BE2C (cell line): ENCODE measurements at regions not wholly inside any gene's neighbourhood (a gene's known extent, or its start where the extent isn't known, plus 50 kb on each side); places are given as distances from the start of the nearest gene placed in this dataset.
"Not testable (repeated sequence)": the region's sequence is repeated elsewhere in the genome, so short reads cannot be mapped to it uniquely, and the experiment has no call there.

Source experiments
- DNase-seq: peaks from one replicate; pipeline ENCODE4 v3.0.0-alpha.2; 2020
- H3K27me3 ChIP-seq: fragments of 250-450 bp; sonication (Bioruptor Pico); 2 replicates; pipeline ENCODE4 v1.5.1; 2020; ENCODE audit warnings: mild to moderate bottlenecking
- H3K36me3 ChIP-seq: fragments of 250-450 bp; sonication (Bioruptor Pico); 2 replicates; pipeline ENCODE4 v1.5.1; 2020; ENCODE audit warnings: mild to moderate bottlenecking
- H3K4me1 ChIP-seq: fragments of 250-450 bp; sonication (Bioruptor Pico); 2 replicates; pipeline ENCODE4 v1.5.1; 2020
- H3K4me3 ChIP-seq: 2 replicates; pipeline ENCODE4 v1.5.1; 2011; ENCODE audit warnings: low read depth, low read length
- H3K9me3 ChIP-seq: fragments of 250-450 bp; sonication (Bioruptor Pico); 2 replicates; pipeline ENCODE4 v1.5.1; 2020
- TF ChIP-seq, protein P1 (sequence below): IDR thresholded peaks from 2 replicates; pipeline ENCODE4 v1.5.1; 2012; ENCODE audit warnings: mild to moderate bottlenecking, low read depth, low read length

DNA sequence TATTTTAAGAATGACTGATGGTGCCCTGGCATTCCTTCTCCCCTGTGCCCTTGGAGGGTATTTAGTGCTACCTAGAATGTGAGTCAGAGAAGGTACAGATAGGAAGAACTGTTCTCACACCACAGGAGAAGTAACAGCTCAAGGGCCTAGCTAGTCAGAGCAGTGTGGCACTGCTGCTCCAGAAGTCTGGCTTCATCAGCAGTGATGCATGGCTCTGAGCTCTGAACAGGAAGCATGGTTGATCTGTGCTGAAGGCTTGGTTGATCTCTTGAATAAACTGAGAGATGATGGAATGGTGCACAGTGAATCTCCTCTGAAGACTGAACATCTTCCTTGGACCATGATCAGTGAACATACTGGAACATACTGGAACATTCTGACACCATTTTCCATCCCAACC, 425.3 kb upstream of the SLC35B3 start:
- Histone ChIP-seq H3K36me3 (no peaks in the 10 kb centered on the region), H3K9me3 (no peaks in the 10 kb centered on the region), H3K27me3 (no peaks in the 10 kb centered on the region), H3K4me1 (no peaks in the 10 kb centered on the region), H3K4me3 (no peak overlapping the region)
- no peak for DNase-seq
- TF ChIP-seq, protein P1, sequence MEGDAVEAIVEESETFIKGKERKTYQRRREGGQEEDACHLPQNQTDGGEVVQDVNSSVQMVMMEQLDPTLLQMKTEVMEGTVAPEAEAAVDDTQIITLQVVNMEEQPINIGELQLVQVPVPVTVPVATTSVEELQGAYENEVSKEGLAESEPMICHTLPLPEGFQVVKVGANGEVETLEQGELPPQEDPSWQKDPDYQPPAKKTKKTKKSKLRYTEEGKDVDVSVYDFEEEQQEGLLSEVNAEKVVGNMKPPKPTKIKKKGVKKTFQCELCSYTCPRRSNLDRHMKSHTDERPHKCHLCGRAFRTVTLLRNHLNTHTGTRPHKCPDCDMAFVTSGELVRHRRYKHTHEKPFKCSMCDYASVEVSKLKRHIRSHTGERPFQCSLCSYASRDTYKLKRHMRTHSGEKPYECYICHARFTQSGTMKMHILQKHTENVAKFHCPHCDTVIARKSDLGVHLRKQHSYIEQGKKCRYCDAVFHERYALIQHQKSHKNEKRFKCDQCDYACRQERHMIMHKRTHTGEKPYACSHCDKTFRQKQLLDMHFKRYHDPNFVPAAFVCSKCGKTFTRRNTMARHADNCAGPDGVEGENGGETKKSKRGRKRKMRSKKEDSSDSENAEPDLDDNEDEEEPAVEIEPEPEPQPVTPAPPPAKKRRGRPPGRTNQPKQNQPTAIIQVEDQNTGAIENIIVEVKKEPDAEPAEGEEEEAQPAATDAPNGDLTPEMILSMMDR: no peak

DNA sequence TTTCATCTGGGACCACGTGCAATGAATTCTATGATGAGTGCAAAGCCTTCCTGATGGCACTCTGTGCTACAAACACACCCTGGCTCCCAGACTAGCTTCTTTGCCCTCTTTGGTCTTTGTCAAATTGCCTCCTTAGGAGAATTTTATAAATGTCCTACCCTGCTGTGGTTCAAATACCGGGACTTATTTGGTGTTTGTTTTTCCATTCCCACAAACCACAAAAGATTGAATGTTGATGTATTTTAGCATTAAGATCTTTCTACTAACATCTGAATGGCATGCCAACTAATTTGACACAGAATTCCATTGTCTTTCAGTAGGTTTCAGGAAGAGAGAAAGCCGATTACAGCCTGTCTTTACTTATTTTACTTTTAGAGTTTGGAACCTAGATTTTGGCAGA, 424.2 kb upstream of the SLC35B3 start:
- TF ChIP-seq, protein P1: no peak
- Histone ChIP-seq H3K36me3 (no peaks in the 10 kb centered on the region), H3K27me3 (no peaks in the 10 kb centered on the region), H3K4me1 (no peaks in the 10 kb centered on the region), H3K9me3 (no peaks in the 10 kb centered on the region), H3K4me3 (no peak overlapping the region)
- no peak for DNase-seq

DNA sequence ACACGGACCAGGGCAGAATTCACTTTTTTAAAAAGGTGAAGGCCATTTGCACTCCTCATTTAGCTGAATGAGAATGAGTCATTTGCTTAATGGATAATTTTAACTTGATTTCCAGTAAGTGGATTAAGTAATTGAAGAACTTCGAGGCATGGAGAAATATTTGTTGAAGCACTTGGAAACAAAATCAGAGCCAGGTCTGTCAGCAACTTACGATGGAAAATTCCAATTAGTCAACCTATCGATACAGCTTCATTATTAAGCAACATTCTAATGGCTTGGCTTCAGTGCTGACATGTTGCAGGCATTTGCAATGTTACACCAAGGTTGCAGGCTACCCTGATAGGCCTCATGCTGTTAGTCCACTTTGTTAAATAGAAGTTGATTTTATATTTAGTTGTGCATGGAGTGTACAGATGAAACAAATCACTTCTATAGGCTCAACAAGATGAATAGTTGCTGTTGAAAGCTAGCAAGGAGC, 423.5 kb upstream of the SLC35B3 start:
- Histone ChIP-seq H3K27me3 (no peaks in the 10 kb centered on the region), H3K4me1 (no peaks in the 10 kb centered on the region), H3K36me3 (no peaks in the 10 kb centered on the region), H3K9me3 (no peaks in the 10 kb centered on the region), H3K4me3 (no peak overlapping the region)
- TF ChIP-seq, protein P1: no peak
- no peak for DNase-seq

DNA sequence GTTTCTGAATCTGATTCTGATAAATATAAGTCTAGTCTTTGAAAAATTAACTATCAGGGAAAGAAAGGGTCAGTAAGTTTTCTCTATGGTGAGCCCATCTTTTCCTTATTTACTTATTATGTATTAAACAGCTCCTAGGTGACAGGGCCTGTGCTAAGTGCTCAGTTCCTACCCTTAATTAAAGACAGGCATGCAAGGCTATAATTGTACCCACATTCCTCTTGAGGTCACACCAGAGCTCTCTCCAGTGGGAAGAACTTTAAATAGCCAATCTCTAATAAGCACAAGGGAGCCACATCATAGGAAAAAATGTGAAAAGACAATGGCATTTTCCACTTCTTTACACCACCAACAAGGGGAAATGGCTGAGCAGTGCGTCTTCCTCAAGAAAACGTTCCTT, 421.8 kb upstream of the SLC35B3 start:
- Histone ChIP-seq H3K27me3 (no peaks in the 10 kb centered on the region), H3K4me3 (no peak overlapping the region), H3K4me1 (no peaks in the 10 kb centered on the region), H3K9me3 (no peaks in the 10 kb centered on the region), H3K36me3 (no peaks in the 10 kb centered on the region)
- no peak for DNase-seq
- TF ChIP-seq, protein P1: no peak

DNA sequence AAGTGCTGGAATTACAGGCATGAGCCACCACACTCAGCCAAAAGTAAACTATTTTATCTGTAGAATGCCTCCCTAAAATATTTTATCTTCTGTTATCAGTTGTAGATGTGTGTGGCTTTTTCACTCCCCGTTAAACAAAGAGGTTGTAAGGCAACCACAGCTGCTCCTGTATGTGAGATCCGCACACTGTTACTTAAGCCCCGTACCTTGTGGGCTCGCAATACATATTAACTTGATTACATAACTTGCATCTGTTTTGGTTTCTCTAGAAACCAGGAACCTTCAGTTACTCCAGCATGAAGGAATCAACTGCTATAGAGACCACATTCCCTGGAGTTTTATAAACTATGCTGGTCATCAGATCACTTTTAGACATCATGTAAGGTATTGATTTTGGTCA, 420.1 kb upstream of the SLC35B3 start:
- no peaks in the 10 kb centered on the region for H3K4me1 ChIP-seq
- TF ChIP-seq, protein P1: no peak
- DNase-seq: no peak
- no peak overlapping the region for H3K4me3 ChIP-seq
- no peaks in the 10 kb centered on the region for H3K9me3 ChIP-seq
- no peaks in the 10 kb centered on the region for H3K27me3 ChIP-seq
- no peaks in the 10 kb centered on the region for H3K36me3 ChIP-seq

DNA sequence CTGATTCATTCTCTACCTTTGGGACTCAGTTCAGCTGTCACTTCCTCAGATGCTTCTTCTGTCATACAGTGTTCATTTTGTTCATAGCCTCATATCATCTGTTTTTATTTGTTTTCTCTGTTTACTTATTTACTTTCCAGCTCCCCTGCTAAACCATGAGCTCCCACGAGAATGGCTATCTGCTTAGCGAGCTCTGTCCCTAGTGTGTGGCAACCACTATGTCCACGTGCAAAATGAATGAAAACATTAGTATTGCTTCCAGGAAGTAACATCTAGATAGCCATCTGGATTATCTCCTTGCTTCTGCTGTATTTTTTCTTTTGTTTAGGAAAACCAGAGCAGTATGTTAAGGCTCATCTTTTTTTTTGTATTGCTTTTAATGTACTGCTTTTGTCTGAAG, 417.0 kb upstream of the SLC35B3 start:
- no peaks in the 10 kb centered on the region for H3K9me3 ChIP-seq
- TF ChIP-seq, protein P1: no peak
- no peak for DNase-seq
- no peaks in the 10 kb centered on the region for H3K27me3 ChIP-seq
- H3K4me3 ChIP-seq: no peak overlapping the region
- no peaks in the 10 kb centered on the region for H3K4me1 ChIP-seq
- no peaks in the 10 kb centered on the region for H3K36me3 ChIP-seq

DNA sequence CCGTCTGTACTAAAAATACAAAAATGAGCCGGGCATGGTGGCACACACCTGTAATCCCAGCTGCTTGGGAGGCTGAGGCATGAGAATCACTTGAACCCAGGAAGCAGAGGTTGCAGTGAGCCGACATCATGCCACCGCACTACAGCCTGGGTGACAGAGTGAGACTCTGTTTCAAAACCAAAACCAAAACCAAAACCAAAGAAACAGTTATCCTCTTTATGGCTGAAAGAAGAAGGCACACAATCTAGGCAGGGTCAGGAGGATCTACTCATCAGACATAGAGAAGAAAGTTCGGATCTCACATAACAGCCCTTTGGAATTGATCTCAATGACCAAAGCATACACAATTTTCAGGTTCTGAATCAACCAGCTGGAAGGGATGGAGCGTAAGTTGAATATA, 411.3 kb upstream of the SLC35B3 start:
- not testable (repeated sequence) for DNase-seq, H3K9me3 ChIP-seq, H3K4me3 ChIP-seq, H3K36me3 ChIP-seq, H3K4me1 ChIP-seq, H3K27me3 ChIP-seq
